HG02763 (cell line): ENCODE measurements at regions not wholly inside any gene's neighbourhood (a gene's known extent, or its start where the extent isn't known, plus 50 kb on each side); places are given as distances from the start of the nearest gene placed in this dataset.
"Not testable (repeated sequence)": the region's sequence is repeated elsewhere in the genome, so short reads cannot be mapped to it uniquely, and the experiment has no call there.

Experiments used
- ATAC-seq: cut with Tn5 transposase; IDR thresholded peaks from one replicate; pipeline ENCODE4 v1.9.1; 2021; ENCODE audit warnings: mild to moderate bottlenecking, moderate library complexity; ENCODE audit not compliant: unreplicated experiment

GRCh38 chr2:144027593-144027992 is 492.3 kb downstream of the ZEB2 start:
- ATAC-seq, result no peak

DNA sequence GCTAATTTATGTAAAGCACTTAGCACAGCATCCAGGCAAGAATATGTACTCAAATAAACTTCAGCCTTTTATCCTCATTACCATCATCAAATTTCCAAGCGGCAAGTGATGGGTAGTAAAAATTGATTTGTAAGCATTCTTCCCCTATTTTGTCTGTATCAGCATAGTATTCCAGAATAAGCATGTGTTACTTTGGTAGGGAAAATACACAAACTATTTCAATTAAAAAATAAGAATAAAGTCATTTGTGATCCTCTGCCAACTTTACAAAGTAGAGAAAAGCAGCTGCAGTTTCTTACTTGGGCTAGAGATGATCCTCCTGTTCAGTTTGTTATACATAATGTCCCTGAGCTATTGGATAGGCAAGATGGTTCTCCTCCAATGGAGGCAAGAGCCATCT is 493.2 kb downstream of the ZEB2 start:
- no peak for ATAC-seq

GRCh38 chr2:144020047-144020446 is 499.9 kb downstream of the ZEB2 start:
- ATAC-seq, result no peak

GRCh38 chr2:144015655-144016245 is 504.2 kb downstream of the ZEB2 start:
- no peak for ATAC-seq

GRCh38 chr2:144015036-144015435 is 504.9 kb downstream of the ZEB2 start:
- ATAC-seq, result no peak

GRCh38 chr2:144014103-144014502 is 505.8 kb downstream of the ZEB2 start:
- ATAC-seq, result no peak

- ATAC-seq, result no peak
Measured at GRCh38 chr2:144012304-144012703, 507.6 kb downstream of the ZEB2 start.

DNA sequence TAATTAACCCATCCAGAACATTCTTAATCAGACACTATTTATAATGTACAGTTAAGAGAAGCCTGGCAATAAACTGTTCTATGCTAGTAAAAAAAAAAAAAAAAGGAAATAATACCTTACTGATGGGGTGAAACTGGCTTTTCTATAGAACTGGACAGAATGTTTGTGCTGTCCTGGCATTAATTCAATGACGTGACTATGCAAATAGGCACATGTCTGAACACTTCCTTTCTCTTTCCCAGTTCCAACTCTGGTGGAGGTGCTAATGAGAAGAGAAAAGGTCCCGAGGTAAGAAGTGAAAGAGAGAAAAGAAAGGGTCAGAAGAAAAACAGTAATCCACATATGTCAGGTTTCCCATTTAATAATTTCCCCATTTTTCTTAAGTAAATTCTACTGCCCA is 508.4 kb downstream of the ZEB2 start:
- no peak for ATAC-seq

DNA sequence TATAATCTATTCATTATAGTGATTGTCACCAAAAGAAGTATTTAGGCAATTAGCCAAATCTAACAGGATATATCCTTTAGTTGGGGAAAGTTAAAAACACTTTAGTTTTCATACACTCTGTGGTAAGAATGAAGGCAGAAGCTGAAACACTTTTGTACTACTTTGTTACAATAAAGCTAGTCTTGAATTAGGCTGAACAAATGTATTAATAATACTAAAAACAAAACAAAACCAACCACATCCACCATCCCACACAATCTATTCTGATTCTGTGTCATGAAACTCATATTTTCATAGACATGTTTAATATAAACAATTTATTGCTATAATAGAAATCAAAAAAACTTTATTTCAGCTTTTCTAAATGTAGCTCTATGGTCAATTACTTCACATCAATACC is 508.8 kb downstream of the ZEB2 start:
- ATAC-seq, result no peak

DNA sequence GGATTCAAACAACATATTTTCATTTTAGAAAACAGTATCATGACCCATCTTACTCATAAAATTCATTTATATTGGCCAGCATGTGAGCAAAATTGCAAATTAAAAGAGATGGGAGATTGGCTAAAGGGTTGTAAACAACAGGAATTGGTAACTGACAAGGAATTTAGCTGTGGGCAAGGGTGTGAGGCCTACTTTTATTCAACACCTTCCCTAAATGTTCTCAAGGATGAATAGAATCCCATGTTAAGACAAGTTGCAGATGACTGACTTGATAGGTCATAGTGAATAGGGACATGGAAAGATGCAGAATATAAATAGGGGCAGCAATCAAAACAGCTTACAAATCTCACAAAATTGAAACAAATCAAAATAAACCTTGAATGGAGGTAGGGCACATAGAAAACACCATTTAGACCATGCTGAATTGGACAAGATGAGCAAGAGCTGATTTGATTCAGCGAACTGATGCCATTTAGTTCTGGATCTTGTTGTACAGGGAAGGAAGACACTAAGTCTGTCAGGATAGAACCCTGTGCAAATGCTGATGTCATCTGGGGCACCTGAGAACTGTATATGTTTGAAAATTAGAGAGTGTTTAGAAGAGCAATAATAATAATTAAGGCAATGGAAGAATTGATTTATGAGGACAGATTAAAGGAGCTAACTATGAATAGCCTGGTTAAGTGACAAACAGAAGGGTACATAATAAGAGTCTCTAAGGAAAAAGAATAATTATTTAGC is 509.7 kb downstream of the ZEB2 start:
- no peak for ATAC-seq

- no peak for ATAC-seq
Measured at GRCh38 chr2:144006139-144006538, 513.8 kb downstream of the ZEB2 start.

GRCh38 chr2:144004742-144005141 is 515.2 kb downstream of the ZEB2 start:
- ATAC-seq, result no peak

DNA sequence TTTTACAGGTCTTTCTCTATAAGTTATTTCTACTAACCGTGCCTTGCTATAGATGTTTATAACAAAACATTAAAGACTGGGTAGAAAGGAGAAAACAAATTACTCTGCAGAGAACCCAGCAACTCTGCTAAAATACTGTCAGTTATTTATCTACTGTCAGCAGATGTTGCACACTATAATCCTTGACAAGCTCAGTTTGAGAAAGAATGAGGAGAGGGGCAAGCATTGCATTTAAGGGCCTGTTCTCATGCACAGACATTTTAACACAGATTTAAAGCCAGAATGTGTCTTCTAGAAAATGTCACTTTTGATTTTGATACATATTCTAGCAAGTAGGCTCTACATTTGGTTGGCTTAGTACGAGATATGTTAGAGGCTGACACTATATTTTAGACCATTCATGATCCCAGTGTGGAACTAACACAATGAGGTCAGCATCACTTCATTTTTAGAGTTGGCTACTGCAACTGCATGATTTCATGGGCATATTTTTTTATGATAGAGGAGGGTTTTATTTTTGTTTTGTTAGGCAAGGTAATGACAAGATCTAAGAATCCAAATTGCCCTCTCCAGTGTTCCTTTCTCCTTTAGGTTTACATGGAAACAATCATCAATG is 516.4 kb downstream of the ZEB2 start:
- no peak for ATAC-seq

GRCh38 chr2:143996974-143997373 is 522.9 kb downstream of the ZEB2 start:
- ATAC-seq, result no peak

DNA sequence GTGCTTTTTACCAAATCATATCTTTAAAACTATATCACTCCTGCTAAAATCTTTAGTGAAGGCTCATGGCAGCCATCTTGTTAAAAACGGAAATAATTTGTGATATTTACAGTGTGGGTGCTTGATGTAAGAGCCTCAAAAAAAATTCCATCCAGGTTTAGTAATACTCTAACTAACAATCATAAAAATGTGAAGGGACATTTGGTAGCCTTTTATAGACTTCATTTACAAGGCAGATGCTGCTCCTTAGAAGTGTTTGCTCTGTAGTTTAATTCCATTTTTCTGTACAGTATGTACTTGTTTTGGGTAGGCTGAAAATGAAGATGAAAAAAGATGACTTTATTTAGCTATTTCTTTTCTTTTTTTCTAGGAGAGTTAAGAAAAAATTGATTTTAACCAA is 525.0 kb downstream of the ZEB2 start:
- no peak for ATAC-seq

GRCh38 chr2:143991596-143991995 is 528.3 kb downstream of the ZEB2 start:
- not testable (repeated sequence) for ATAC-seq

DNA sequence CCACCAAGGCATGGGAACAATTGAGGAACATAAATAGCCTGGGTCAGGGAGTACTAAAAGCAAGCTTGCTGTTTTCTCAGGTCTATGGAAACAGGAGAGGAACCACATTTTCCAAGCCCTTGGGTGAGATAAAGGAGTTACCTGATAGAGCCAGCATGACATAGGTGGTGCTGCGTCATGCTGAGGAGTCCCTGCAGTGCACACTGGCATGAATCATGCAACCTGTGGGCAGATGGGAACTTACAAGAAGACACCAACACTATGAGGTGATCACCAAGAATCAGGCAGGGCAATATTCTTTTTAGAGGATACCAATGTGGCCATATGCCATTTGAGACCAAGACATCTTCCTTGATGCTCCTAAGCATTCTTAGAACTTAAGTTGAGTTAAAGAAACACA is 531.8 kb downstream of the ZEB2 start:
- ATAC-seq, result no peak

- no peak for ATAC-seq
Measured at GRCh38 chr2:143981428-143981827, 538.5 kb downstream of the ZEB2 start.

DNA sequence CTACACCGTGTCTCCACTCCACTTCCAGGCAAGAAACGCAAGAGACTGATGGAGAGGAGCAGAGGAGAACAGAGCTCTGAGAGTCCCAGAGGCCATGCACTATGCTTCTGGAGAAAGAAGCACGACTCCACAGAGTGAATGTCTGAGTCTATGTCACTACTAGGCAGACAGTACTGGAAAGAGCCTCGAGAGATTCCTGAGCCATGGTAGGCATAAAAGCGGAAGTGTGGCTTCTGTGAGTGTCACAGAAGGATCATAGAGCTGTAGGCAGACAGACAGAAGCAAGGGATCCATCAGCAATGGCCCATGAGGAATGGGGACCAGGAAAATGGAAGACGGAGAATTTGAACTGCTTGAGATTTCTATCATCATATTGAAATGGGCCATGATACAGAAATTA is 542.6 kb downstream of the ZEB2 start:
- ATAC-seq, result no peak

- ATAC-seq, result no peak
Measured at GRCh38 chr2:143975216-143975615, 544.7 kb downstream of the ZEB2 start.

- ATAC-seq, result no peak
Measured at GRCh38 chr2:143974262-143974661, 545.7 kb downstream of the ZEB2 start.

- ATAC-seq, result no peak
Measured at GRCh38 chr2:143968860-143969259, 551.1 kb downstream of the ZEB2 start.
